ENCODE measurements at regions not wholly inside any gene's neighbourhood (a gene's known extent, or its start where the extent isn't known, plus 50 kb on each side); places are given as distances from the start of the nearest gene placed in this dataset.

DNA sequence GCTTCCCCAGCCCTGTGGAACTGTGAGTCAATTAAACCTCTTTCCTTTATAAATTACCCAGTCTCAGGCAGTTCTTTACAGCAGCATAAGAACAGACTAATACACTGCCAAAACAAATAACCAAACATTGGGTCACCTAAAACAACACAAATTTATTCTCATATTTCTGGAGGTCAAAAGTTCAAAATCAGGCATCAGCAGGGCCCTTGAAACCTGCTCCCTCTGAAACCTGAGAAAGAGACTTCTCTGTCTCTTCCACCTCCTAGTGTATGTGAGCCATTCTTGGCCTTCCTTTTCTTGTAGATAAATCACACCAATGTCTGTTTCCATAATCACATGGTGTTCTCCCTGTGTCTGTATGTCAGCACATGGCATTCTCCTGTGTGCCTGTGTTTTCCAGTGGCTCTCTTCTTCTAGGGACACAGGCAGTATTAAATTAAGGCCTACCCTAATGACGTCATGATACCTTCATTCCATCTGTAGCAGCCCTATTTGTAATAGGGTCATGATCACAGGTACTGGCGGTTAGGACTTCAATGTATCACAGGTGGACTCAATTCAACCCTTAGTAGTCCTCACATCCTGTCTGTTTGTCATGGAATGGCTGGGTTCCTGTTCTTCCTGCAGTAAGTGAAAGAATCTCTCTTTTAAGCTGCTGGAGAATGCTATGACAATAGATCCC, 147.3 kb upstream of the CLNK start:
- no peak for TF ChIP-seq SP1 (IDR thresholded peaks at IDR 0.05)
- TF ChIP-seq TARDBP (IDR thresholded peaks at IDR 0.05), result no peak

Data from HEK293T (cell line).